ENCODE measurements at regions not wholly inside any gene's neighbourhood (a gene's known extent, or its start where the extent isn't known, plus 50 kb on each side); places are given as distances from the start of the nearest gene placed in this dataset.

DNA sequence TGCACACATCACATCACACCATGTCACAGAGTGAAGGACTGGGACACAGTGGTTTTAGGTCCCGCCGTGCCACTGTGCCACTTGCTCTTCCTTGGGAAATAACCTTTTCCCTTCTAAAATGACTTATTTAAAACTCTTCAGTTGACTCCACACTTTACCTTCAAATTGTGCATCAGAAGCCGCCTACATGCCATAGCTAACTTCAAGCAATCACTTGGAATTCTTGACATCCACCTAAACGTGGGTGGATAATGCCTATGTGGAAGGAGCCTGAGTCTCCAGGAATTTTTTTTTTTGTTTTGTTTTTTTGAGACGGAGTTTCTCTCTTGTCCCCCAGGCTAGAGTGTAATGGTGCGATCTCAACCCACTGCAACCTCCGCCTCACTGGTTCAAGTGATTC lies 777.4 kb upstream of the TENM3 start:
- TF ChIP-seq EZH2 (optimal IDR thresholded peaks at IDR 0.05; ENCODE audit: low read depth, low read length) (no peak), EZH2phosphoT487 (IDR thresholded peaks at IDR 0.05; ENCODE audit: low read length) (no peak)
- TF ChIP-seq, protein P1, sequence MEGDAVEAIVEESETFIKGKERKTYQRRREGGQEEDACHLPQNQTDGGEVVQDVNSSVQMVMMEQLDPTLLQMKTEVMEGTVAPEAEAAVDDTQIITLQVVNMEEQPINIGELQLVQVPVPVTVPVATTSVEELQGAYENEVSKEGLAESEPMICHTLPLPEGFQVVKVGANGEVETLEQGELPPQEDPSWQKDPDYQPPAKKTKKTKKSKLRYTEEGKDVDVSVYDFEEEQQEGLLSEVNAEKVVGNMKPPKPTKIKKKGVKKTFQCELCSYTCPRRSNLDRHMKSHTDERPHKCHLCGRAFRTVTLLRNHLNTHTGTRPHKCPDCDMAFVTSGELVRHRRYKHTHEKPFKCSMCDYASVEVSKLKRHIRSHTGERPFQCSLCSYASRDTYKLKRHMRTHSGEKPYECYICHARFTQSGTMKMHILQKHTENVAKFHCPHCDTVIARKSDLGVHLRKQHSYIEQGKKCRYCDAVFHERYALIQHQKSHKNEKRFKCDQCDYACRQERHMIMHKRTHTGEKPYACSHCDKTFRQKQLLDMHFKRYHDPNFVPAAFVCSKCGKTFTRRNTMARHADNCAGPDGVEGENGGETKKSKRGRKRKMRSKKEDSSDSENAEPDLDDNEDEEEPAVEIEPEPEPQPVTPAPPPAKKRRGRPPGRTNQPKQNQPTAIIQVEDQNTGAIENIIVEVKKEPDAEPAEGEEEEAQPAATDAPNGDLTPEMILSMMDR (IDR thresholded peaks at IDR 0.05; ENCODE audit: low read length): no peak

Data from MM.1S (cell line).